Left colon (tissue), 2 donors: ENCODE measurements at regions not wholly inside any gene's neighbourhood (a gene's known extent, or its start where the extent isn't known, plus 50 kb on each side); places are given as distances from the start of the nearest gene placed in this dataset.

Experiments used
- ATAC-seq: fragments of 200-7000 bp; cut with Tn5 transposase; one replicate; pipeline ENCODE4 v1.9.1; 2020; ENCODE audit warnings: mild to moderate bottlenecking, moderate library complexity
- DNase-seq, 2 donors: peaks; one replicate each; pipeline ENCODE4 v3.0.0-alpha.2; 2020
- intact Hi-C, 2 donors: fragments of 100-400 bp; cut with DNase I in 1 of 2; cut with micrococcal nuclease in 1 of 2; formaldehyde crosslinking; loops; one replicate each; pipeline versions ENCODE4 v1.11.2 to v1.14.0; 2022; cut with DNase I, micrococcal nuclease
- donor health status: DM: no; HTN: no; CAD: no.
- donor health status: DM: yes; HTN: yes; CAD: no.

DNA sequence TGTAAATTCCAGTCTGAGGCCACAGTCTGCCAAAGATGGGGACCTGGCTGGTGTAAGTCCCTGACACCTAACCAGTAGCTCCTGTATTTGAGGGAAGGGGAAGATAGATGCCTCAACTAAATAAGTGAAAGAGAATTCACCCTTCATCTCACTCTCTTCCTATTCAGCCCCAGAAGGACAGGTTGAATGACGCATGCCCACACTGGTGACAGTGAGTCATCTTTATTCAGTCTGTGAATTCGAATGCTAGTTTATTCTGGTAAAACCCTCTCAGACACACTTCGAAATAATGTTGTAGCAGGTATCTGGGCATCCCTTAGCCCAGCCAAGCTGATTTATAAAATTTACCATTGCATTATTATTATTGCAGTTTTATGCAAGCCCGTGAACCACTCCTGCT is 617.0 kb upstream of the PRMT6 start:
- no peak for DNase-seq
- ATAC-seq: no peak
- intact Hi-C loops: no loop called here

DNA sequence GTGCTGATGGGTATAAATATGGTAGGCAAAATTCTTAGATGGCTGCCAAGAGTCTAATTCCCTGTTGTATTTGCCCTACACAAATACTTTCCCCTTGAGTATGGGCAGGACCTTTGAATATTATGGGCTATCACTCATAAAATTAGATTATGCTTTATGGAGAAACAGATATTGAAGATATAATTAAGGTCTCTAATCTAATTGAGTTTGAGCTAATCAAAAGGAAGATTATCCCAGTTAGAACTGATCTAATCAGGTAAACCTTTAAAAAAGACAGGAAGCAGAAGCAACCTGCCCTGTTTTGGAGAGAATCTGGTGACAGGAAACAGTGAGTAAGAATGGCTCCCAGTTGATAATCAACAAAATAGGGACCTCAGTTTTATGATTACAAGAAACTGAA is 609.0 kb upstream of the PRMT6 start:
- DNase-seq (no peak), ATAC-seq (no peak)
- intact Hi-C loops: no loop called here

DNA sequence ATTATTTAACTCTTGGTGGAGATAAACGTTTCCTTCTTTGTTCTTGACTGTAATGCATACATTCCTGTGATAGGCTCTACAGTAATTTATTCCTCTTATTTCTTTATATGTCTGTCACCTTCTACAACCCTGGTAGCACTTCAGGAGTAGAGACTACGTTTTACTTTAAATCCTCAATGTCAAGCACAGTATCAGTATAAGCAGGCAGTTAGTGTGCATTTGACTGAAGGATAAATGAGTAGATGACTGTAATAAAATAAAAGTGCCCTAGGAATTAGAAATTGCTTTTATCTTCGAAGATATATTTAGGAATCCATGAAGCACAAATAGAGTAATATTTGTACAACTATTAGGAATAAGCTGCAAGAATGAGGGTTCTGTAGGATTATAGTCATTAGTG is 599.6 kb upstream of the PRMT6 start:
- intact Hi-C loops: no loop called here
- no peak for ATAC-seq
- no peak for DNase-seq

DNA sequence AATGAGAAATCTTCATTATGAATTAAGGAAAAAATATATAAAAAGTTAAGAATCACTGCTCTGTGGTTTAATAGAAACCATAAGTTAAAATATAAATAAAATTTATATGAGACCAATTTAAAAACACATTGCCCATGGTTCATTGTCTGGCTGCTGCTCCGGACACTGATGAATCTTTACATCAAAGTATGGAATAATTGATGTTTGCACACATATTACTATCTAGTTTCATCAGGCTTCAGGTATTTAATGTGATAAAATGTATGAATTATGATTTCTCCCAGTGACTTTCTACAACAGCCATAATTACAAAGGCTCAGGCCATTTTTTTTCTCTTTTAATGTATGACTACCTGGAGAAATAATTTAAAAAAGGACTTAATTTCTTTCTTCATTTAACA is 599.1 kb upstream of the PRMT6 start:
- ATAC-seq (no peak), DNase-seq (no peak)
- intact Hi-C loops: no loop called here

DNA sequence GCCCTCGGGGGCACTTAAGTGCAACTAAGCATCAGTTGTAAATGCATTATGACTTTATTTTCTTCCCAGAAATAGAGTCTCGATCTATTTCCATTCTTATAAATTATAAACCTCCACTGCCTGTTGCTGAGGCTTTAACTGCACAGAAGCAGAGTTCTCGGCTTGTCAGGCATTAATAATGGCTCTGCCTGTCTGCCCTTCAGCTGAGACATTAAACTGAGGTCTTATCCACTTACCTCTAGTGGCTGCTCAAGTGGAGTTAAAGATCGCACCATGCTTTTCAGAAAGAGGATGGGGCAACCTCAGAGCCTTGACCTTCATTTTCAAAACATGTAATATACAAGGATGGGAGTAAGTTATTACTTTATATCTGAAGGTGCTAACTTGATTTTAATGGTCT is 597.6 kb upstream of the PRMT6 start:
- DNase-seq: no peak
- no peak for ATAC-seq
- intact Hi-C loops: no loop called here

DNA sequence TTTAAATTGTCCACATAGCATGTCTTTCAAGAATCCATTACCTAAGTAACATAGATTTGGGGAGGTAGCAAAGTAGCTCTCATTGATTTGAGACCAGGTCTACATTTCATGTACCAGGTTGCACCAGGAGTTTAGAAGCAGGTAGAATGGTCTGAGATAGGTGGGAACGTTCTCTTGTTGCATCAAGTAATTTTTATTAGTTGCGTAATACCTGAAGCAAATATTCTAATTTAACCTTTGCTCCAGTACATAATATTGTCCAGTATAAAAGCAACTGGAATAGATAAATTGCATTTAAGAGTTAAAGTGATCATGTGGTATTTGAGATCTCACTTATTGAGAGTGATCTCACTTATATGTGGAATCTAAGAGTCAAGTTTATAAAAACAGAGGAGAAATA is 597.1 kb upstream of the PRMT6 start:
- intact Hi-C loops: no loop called here
- DNase-seq: no peak
- no peak for ATAC-seq

DNA sequence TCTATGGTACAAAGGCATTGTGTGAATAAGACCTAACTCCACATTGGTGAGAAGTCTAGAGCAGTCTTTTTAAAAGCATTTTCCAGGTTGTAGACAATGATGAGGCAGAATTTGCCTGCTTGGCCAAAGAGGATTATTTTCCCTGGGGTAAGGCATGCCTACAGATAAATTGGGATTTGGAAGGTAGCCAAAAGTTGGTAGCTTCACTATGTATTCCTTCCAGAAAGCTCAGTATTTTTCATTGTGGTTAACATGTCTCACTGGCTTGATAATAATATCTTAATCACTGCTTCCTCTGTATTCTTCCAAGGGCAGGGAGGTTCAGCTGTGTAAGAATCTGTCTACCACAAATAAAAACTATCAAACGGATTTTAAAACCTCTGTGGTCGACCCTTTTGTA is 590.8 kb upstream of the PRMT6 start:
- no peak for DNase-seq
- intact Hi-C loops: no loop called here
- ATAC-seq: no peak

DNA sequence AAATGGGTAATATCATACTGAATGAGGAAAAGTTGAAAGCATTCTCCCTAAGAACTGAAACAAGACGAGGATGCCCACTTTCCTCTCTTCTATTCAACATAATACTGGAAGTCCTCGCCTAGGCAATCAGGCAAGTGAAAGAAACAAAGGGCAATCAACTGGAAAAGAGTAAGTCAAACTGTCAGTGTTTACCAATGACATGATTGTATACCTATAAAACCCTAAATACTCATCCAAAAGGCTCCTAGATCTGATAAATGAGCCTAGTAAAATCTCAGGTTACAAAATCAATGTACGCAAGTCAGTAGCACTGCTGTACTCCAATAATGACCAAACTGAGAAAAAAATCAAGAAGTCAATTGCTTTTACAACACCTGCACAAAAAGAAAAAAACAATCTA is 575.8 kb upstream of the PRMT6 start:
- no peak for DNase-seq
- intact Hi-C loops: no loop called here
- no peak for ATAC-seq

DNA sequence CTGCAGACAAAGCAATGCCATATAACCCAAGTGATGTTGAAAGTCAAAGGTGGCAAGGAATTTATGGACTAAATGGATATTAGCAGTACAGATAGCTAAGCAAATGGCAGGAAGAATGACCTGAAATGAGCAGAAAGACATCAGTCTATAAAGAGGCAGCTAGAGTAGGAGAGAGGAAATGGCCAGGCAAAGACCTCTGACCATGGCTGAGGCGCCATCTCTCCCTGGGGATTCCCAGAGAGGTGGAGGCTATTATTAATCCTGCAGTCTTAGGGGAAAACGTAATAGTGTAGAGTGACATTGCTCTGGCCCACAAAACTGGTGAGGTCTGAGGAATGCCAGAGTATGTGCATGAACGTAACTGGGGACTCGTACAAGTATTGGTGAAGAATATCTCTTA is 563.6 kb upstream of the PRMT6 start:
- ATAC-seq: no peak
- no peak for DNase-seq
- intact Hi-C loops: no loop called here

DNA sequence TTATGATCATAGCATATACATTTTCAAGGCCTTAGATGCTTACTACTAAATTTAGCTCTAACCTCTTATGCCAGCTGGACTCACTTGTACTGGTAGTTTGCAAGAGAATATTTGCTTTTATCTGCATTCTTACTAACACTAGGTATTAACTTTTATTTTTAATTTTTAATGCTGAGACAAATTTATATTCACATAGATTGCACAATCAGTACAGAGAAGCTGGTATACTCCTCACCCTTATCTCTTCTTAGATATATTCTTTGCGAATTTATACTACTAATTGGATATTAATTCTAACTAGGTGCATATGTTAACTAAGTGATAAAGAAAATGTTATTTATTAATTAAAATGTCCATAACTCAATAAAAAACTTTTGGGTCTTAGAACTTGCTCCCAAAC is 561.8 kb upstream of the PRMT6 start:
- no peak for DNase-seq
- intact Hi-C loops: no loop called here

DNA sequence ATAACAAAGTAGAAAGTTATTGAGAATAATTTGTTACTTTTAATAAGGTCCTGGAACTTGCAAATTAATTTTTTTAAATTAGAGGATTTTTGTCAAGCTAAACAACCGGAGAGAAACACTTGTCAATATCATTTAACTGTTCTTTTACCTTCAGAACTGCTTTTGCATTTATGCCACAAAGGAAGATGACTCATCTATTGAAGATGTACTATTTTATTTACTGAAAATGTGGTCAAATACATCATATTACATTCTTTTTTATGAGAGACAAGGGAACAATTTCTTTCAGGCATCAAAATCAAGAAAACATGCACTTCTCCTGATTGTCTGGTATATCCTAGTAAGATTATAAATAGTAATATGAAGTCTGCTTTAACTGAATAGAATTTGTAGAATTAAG is 558.2 kb upstream of the PRMT6 start:
- ATAC-seq (no peak), DNase-seq (no peak)
- intact Hi-C loops: no loop called here

More for the DNA sequence above, 561.8 kb upstream of the PRMT6 start:
- ATAC-seq: no peak

DNA sequence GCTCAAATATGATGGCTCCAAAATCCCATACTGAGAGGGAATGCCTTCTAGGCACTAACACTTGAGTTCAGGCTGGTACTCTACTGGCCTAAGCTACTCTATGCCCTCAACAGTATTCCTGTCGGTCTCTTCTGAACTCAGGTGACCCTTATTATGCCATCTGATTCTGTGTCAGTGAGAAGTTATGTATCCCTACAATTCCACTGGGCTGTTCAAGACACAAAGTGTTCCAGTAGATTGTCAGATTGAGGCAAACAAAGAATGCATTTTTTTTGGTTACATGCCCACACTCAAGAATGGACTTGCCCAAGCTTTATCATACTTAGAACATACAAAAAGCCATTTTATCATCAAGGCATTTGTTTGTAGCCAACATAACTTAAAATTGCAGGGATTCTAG is 553.8 kb upstream of the PRMT6 start:
- intact Hi-C loops: no loop called here
- ATAC-seq (no peak), DNase-seq (no peak)

DNA sequence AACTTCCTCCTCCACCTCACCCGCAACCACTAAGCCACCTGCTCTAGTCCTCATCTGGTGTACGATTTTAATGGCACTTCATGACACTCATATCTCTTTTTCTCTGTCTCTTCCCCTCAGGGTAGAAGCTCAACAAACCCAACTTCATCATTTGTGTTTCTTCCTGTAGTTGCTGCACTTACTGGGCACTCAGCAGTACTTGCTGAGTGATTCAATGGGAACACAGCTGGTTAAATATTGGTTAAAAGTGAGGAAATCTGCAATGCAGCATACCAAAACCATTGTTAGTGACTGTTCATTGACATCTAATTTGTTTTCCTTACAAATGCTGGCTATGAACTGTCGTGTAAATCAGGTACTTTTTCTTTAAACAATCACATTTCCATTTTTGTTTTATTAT is 541.1 kb upstream of the PRMT6 start:
- DNase-seq: no peak
- ATAC-seq: no peak
- intact Hi-C loops: no loop called here

DNA sequence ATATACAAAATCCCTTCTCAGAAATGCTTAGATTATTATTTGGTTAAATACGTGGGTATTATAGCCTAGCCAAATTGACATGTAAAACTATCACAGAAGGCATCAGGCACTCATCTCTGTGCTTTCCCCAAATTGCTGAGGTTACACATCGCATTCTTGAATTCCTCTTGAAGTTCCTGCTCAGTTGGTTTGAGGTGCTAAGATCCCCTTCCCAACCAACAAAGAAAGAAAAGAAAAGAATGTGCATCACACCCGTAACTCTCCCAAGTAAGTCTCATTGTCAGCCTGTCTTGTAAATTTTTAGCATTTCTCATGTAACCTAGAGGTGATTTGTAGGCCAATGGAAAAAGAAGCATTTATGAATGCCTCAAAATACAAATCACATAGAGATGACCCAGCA is 539.2 kb upstream of the PRMT6 start:
- intact Hi-C loops: no loop called here
- ATAC-seq: no peak
- no peak for DNase-seq

DNA sequence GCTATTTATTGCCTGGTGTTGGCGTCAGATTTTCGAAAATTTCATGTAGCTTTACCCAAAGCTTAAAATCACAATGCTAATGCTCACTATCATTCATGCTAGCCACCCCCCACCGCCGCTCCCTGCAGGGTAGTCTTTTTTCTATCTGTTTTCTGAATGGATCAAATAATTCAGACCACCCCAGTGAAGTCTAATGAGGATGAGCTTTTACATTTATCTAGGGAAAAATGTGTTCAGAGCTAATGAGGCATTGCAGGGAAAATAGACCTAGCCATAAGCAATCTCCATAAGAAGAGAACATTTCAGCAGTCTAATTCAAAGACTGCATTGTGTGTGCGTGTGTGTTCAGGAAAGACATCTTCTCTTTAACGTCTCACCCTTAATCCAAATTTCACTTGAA is 533.0 kb upstream of the PRMT6 start:
- ATAC-seq: no peak
- no peak for DNase-seq
- intact Hi-C loops: no loop called here

DNA sequence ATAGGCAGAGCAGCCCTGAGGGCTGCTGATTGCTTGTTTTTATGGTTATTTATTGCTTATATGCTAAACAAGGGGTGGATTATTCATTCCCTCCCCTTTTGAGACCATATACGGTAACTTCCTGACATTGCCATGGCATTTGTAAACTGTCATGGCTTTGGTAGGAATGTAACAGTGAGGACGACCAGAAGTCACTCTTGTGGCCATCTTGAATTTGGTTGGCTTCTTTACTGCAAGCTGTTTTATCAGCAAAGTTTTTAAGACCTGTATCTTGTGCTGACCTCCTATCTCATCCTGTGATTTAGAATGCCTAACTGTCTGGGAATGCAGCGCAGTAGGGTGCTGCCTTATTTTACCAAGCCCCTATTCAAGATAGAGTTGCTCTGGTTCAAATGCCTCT is 531.8 kb upstream of the PRMT6 start:
- no peak for ATAC-seq
- intact Hi-C loops: no loop called here
- DNase-seq: no peak

DNA sequence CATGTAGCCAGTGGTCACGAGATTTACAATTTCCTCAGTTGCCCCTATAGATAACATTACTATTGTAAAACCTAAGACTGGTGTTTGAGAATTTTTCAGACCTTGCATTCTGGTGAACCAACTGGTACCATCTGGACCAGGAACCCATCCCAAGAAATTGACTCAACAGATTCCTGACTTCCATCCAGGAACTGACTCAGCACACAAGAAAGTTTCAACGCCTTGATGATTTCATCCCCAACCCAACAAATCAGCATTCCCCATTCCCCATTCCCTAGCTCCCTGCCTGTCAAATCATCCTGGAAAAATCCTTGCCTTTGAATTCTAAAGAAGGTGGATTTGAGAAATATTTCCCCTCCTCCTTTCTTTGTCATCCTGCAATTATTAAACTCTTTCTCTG is 529.8 kb upstream of the PRMT6 start:
- DNase-seq (no peak), ATAC-seq (no peak)
- intact Hi-C loops: no loop called here

DNA sequence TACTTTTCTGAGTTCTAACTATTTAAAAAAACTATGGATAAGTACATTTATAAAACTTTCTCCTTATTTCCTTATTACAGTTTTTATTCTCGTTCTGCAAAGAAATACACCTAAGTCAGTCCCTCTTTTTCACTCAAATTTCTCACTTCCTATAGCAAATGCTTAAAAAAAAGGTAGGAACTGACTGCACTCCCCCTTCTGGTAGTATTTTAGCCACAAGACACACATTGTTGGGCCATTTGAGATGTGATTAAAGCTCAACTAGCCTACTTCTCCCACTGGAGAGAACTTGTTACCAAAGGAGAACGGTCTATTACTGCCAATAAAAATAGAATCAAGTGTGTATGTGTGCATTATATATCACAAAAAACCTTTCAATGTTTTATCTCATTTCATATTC is 521.9 kb upstream of the PRMT6 start:
- ATAC-seq (no peak), DNase-seq (no peak)
- intact Hi-C loops: no loop called here

DNA sequence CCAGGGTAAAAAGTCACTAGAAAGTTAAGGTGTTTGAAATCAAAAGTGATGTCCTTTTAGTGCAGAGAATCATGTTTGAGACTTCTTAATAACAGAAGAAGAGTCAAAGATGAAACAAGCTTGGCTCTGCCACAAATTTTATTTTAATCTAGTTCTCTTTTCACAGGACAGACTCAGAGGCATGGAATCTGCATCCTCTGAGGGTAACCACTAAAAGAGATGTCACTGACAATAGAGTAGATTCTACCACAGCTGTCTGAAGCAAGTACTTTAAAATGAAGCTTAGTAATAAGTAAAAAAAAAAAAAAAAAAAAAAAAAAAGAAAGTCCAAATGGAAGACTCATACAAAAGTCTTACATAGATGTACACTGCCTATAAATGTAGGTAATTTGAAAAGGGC is 519.7 kb upstream of the PRMT6 start:
- intact Hi-C loops: no loop called here
- DNase-seq: no peak
- ATAC-seq: no peak

DNA sequence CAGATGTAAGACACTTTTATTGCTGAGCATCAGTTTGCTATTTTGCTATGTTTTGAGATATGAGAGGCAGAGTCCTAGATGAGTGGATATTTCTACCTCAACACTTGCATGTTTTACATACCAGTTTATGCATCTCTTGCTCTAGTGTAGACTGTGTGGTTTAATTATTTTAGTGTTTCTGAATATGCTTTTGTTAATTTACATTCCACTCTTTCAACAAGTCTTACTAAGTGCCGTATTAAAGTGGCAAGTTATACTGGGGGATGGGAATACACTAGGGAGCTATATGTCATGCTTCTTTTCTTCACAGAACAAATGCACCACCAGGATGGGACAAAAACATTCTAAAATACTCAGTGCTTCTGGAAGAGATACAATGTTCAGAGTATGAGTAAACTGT is 507.7 kb upstream of the PRMT6 start:
- DNase-seq: no peak
- intact Hi-C loops: no loop called here
- ATAC-seq: no peak

DNA sequence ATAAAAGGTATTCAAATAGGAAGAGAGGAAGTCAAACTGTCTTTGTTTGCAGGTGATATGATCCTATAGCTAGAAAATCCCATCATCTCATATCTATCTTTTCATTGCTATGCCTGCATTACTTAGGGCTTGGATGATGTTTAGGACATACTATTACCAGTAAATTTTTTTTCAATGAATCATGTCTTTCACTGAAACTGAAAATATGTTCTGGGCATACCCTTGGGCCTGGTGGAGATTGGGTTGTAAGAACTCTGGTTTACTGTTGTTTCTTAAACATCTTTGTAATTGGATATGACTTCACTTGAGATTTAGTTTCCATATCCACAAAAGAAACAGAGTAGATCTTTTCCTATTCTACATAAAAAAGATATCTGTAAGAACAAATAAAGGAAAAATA is 502.2 kb upstream of the PRMT6 start:
- DNase-seq: no peak
- intact Hi-C loops: no loop called here
- no peak for ATAC-seq

DNA sequence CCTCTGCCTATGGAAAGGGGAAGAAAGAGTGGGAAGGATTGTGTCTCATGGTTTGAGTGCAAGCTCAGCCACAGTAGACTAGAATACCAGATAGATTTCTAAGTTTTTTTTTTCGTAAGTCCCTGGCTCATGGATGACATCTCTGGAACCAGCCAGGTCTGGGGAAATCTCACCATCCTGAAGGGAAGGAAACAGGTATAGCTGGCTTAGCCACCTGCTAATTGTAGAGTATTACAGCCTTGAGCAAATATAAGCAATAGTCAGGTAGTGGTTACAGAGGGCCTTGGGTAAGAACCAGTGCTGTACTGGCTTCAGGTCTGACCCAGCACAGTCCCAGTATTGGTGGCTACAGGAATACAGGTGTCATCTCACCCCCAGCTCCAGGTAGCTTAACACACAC is 500.9 kb upstream of the PRMT6 start:
- DNase-seq (no peak), ATAC-seq (no peak)
- intact Hi-C loops: no loop called here
